HG02763 (cell line): ENCODE measurements at regions not wholly inside any gene's neighbourhood (a gene's known extent, or its start where the extent isn't known, plus 50 kb on each side); places are given as distances from the start of the nearest gene placed in this dataset.

Experiments used
- ATAC-seq: cut with Tn5 transposase; IDR thresholded peaks from one replicate; pipeline ENCODE4 v1.9.1; 2021; ENCODE audit warnings: mild to moderate bottlenecking, moderate library complexity; ENCODE audit not compliant: unreplicated experiment

GRCh38 chr4:184529283-184529682 lies 54.9 kb upstream of the IRF2 start:
- ATAC-seq, result no peak

- ATAC-seq, result no peak
These were observed 54.4 kb upstream of the IRF2 start for GRCh38 chr4:184528713-184529112.

GRCh38 chr4:184528051-184528450 lies 53.7 kb upstream of the IRF2 start:
- ATAC-seq, result no peak

GRCh38 chr4:184526228-184526627 lies 51.9 kb upstream of the IRF2 start:
- no peak for ATAC-seq
